Stomach (tissue), 4 donors: ENCODE measurements at regions not wholly inside any gene's neighbourhood (a gene's known extent, or its start where the extent isn't known, plus 50 kb on each side); places are given as distances from the start of the nearest gene placed in this dataset.

Experiments
- EP300 ChIP-seq: sonication (generic); formaldehyde crosslinking; IDR thresholded peaks from one replicate; pipeline ENCODE4 v1.6.1; 2017; ENCODE audit warnings: antibody characterized with exemption
- POLR2A ChIP-seq, 4 donors: fragments of 450-650 bp; IDR thresholded peaks; one replicate each; pipeline ENCODE4 v1.6.1; 2016; ENCODE audit warnings: antibody characterized with exemption in 4 of 4, control low read depth in 2 of 4, mild to moderate bottlenecking in 1 of 4, moderate library complexity in 1 of 4
- TF ChIP-seq, protein P1 (sequence below), 7 experiments: fragments of 450-650 bp in 4 of 7; fragments of 200-600 bp in 3 of 7; sonication (generic) in 3 of 7; IDR thresholded peaks; one replicate each; pipeline ENCODE4 v1.5.1; 2016 to 2019; ENCODE audit warnings: antibody characterized with exemption in 7 of 7, control low read depth in 2 of 7, mild to moderate bottlenecking in 1 of 7

GRCh38 chr17:33653399-33653788, 360.3 kb upstream of the ASIC2 start:
- no peak for TF ChIP-seq EP300
- TF ChIP-seq POLR2A (IDR thresholded peaks at IDR 0.05) = no peak
- TF ChIP-seq, protein P1, sequence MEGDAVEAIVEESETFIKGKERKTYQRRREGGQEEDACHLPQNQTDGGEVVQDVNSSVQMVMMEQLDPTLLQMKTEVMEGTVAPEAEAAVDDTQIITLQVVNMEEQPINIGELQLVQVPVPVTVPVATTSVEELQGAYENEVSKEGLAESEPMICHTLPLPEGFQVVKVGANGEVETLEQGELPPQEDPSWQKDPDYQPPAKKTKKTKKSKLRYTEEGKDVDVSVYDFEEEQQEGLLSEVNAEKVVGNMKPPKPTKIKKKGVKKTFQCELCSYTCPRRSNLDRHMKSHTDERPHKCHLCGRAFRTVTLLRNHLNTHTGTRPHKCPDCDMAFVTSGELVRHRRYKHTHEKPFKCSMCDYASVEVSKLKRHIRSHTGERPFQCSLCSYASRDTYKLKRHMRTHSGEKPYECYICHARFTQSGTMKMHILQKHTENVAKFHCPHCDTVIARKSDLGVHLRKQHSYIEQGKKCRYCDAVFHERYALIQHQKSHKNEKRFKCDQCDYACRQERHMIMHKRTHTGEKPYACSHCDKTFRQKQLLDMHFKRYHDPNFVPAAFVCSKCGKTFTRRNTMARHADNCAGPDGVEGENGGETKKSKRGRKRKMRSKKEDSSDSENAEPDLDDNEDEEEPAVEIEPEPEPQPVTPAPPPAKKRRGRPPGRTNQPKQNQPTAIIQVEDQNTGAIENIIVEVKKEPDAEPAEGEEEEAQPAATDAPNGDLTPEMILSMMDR (IDR thresholded peaks at IDR 0.05) = no peak
